ENCODE measurements at regions not wholly inside any gene's neighbourhood (a gene's known extent, or its start where the extent isn't known, plus 50 kb on each side); places are given as distances from the start of the nearest gene placed in this dataset.

DNA sequence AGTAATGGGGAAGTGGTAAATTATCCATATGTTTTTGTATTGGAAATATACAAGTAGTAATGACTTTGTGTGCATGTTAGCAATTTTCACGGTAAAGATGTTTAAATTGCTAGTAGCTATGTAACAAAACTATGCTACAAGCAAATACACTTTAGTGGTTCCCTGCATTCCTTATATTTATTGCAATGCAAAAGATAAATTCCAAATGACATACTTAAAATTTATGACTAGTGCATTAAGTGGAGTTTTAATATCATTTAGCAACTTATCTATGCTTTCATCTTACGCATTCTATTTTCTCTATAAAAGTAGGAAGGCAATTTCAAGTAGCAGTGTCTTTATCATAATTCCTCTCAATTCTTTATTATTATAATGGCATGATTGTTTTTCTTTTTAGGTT, 482.8 kb downstream of the SLITRK5 start:
- Histone ChIP-seq H3K9me3 (ENCODE audit: insufficient read depth, low read depth, low read length) (peaks cover 8% of the 10 kb centered on the region; the same call in 1 of the 2 replicates), H3K27me3 (ENCODE audit: insufficient read depth, low read length) (no peaks in the 10 kb centered on the region)

DNA sequence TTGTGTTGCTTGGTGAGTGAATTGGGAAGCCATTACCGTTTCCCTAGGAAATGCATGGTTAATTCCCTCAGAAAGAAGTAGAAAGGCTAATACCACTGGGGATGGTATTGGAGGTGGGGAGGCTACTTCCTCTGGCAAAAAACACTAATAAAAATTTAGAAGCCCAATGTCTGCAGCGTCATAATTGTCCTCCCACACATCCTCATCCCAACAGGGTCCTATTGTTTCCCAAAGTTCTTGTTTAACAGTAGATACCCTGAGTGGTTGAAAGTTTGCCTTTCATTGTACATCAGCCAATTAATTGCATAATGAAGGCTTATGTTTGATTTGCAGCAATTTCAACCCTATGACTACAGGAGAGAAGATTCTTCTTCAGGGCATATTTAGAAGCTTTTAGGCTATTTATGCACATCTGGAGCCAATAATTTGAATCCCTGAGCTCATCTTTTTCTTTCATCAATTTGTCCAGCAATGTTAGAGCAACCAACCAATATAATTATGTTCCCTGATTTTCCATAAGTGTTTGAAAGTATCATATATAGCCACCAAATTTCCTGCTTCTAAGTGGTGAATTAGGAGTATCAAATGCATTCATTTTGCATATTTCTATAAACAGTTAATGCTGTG, 491.0 kb downstream of the SLITRK5 start:
- Histone ChIP-seq H3K4me1 (ENCODE audit: insufficient read depth, low read length) (no peaks in the 10 kb centered on the region), H3K27ac (ENCODE audit: low read length) (no peak overlapping the region), H3K36me3 (ENCODE audit: insufficient read depth, low read depth, low read length) (no peaks in the 10 kb centered on the region), H3K9ac (ENCODE audit: low read depth, low read length) (no peak overlapping the region), H3K4me3 (ENCODE audit: low read length) (no peak overlapping the region), H3K9me3 (ENCODE audit: insufficient read depth, low read depth, low read length) (no peaks in the 10 kb centered on the region), H3K27me3 (ENCODE audit: insufficient read depth, low read length) (no peaks in the 10 kb centered on the region)

More for the DNA sequence above, 482.8 kb downstream of the SLITRK5 start:
- H3K4me1 ChIP-seq (ENCODE audit: insufficient read depth, low read length): no peaks in the 10 kb centered on the region
- no peaks in the 10 kb centered on the region for H3K36me3 ChIP-seq (ENCODE audit: insufficient read depth, low read depth, low read length)
- H3K9ac ChIP-seq (ENCODE audit: low read depth, low read length): no peak overlapping the region
- no peak overlapping the region for H3K27ac ChIP-seq (ENCODE audit: low read length)
- H3K4me3 ChIP-seq (ENCODE audit: low read length): no peak overlapping the region

DNA sequence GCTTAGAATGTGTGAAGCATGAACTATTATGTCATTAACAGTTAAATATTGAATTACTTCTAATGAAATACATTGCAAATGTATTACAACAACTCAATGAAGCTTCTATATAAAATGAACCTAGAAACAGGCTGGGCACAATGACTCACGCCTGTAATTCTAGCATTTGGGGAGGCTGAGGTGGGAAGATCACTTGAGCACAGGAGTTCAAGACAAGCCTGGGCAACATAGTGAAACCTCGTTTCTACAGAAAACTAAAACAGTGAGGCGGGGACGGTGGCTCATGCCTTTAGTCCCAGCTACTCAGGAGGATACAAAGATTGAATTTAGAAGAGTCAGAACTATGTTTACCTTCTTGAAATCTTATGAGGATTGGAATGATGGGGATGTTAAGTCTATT, 505.1 kb downstream of the SLITRK5 start:
- no peaks in the 10 kb centered on the region for H3K9me3 ChIP-seq (ENCODE audit: insufficient read depth, low read depth, low read length)
- H3K9ac ChIP-seq (ENCODE audit: low read depth, low read length): no peak overlapping the region
- H3K36me3 ChIP-seq (ENCODE audit: insufficient read depth, low read depth, low read length): no peaks in the 10 kb centered on the region
- H3K4me3 ChIP-seq (ENCODE audit: low read length): no peak overlapping the region
- H3K4me1 ChIP-seq (ENCODE audit: insufficient read depth, low read length): no peaks in the 10 kb centered on the region
- H3K27me3 ChIP-seq (ENCODE audit: insufficient read depth, low read length): no peaks in the 10 kb centered on the region
- H3K27ac ChIP-seq (ENCODE audit: low read length): no peak overlapping the region

DNA sequence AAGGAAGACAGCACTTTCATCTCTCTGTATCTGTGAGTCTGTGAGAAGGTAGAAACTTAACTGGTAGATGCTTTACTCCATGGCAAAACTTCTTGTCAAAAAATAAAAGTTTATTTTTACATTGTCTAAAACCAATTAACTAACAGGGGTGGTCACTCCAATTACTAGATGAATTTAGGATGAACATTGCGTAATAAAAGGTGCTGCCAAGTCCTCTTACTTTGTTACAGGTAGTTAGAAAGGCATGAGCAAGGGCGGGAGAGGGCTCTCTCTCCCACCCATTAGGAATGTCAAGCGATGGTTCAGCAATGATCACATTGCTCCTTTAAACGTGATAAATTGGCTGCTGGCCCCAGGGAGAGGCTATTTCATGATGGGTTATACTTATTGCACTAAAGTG, 512.3 kb downstream of the SLITRK5 start:
- no peak overlapping the region for H3K27ac ChIP-seq (ENCODE audit: low read length)
- H3K4me3 ChIP-seq (ENCODE audit: low read length): no peak overlapping the region
- H3K36me3 ChIP-seq (ENCODE audit: insufficient read depth, low read depth, low read length): no peaks in the 10 kb centered on the region
- H3K4me1 ChIP-seq (ENCODE audit: insufficient read depth, low read length): no peaks in the 10 kb centered on the region
- H3K27me3 ChIP-seq (ENCODE audit: insufficient read depth, low read length): no peaks in the 10 kb centered on the region
- H3K9ac ChIP-seq (ENCODE audit: low read depth, low read length): no peak overlapping the region
- H3K9me3 ChIP-seq (ENCODE audit: insufficient read depth, low read depth, low read length): no peaks in the 10 kb centered on the region

DNA sequence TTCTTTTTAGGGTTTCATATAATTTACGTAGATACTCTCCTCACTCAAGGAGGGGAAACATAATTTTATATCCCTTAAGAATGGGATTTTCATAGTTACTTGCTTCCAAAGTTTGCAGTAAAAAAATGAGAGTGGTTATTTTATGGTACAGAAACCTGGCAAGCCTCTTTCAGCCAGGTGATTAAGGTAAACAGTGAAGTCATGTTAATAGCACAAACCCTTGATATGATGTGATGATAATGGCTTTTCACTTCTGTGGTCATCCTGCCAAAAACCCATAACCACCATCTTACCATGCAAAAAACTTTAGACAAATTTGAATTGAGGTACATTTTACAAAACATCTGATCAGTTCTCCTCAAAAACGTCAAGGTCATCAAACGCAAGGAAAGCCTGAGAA, 517.8 kb downstream of the SLITRK5 start:
- Histone ChIP-seq H3K27me3 (ENCODE audit: insufficient read depth, low read length) (no peaks in the 10 kb centered on the region), H3K4me3 (ENCODE audit: low read length) (no peak overlapping the region), H3K9me3 (ENCODE audit: insufficient read depth, low read depth, low read length) (no peaks in the 10 kb centered on the region), H3K9ac (ENCODE audit: low read depth, low read length) (no peak overlapping the region), H3K27ac (ENCODE audit: low read length) (no peak overlapping the region), H3K4me1 (ENCODE audit: insufficient read depth, low read length) (no peaks in the 10 kb centered on the region), H3K36me3 (ENCODE audit: insufficient read depth, low read depth, low read length) (no peaks in the 10 kb centered on the region)

DNA sequence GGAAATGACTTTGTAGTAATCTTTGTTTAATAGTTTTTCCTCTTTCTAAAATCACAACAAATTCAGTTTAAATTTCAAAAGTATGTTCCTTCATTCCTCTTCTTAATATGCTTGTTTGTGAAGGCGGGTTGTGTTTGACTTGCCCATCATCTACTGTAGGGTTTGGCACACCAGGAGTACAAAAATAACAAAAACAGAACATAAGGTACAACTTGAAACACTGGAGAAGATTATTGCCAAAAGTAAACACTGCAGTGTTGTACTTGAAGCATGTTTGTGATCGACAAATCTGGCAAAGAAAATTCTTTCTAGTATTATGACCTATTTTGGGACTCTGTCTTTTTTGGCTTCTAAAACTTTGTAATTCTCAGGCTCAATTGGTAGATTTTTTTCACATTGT, 518.6 kb downstream of the SLITRK5 start:
- no peaks in the 10 kb centered on the region for H3K9me3 ChIP-seq (ENCODE audit: insufficient read depth, low read depth, low read length)
- H3K27ac ChIP-seq (ENCODE audit: low read length): no peak overlapping the region
- no peaks in the 10 kb centered on the region for H3K4me1 ChIP-seq (ENCODE audit: insufficient read depth, low read length)
- no peaks in the 10 kb centered on the region for H3K27me3 ChIP-seq (ENCODE audit: insufficient read depth, low read length)
- H3K4me3 ChIP-seq (ENCODE audit: low read length): no peak overlapping the region
- H3K36me3 ChIP-seq (ENCODE audit: insufficient read depth, low read depth, low read length): no peaks in the 10 kb centered on the region
- no peak overlapping the region for H3K9ac ChIP-seq (ENCODE audit: low read depth, low read length)

DNA sequence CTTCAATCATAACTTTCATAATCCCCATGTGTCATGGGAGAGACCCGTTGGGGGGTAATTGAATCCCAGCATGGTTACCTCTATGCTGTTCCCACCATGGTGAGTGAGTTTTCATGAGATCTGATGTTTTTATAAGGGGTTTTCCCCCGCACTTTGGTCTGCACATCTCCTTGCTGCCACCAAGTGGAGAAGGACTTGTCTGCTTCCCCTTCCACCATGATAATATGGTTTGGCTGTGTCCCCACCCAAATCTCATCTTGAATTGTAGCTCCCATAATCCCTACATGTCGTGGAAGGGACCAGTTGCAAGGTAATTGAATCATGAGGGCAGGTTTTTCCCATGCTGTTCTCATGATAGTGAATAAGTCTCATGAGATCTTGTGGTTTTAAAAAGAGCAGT, 524.9 kb downstream of the SLITRK5 start:
- no peaks in the 10 kb centered on the region for H3K36me3 ChIP-seq (ENCODE audit: insufficient read depth, low read depth, low read length)
- no peak overlapping the region for H3K4me3 ChIP-seq (ENCODE audit: low read length)
- H3K9me3 ChIP-seq (ENCODE audit: insufficient read depth, low read depth, low read length): peaks cover 8% of the 10 kb centered on the region
- no peak overlapping the region for H3K9ac ChIP-seq (ENCODE audit: low read depth, low read length)
- no peaks in the 10 kb centered on the region for H3K4me1 ChIP-seq (ENCODE audit: insufficient read depth, low read length)
- no peak overlapping the region for H3K27ac ChIP-seq (ENCODE audit: low read length)
- H3K27me3 ChIP-seq (ENCODE audit: insufficient read depth, low read length): no peaks in the 10 kb centered on the region

DNA sequence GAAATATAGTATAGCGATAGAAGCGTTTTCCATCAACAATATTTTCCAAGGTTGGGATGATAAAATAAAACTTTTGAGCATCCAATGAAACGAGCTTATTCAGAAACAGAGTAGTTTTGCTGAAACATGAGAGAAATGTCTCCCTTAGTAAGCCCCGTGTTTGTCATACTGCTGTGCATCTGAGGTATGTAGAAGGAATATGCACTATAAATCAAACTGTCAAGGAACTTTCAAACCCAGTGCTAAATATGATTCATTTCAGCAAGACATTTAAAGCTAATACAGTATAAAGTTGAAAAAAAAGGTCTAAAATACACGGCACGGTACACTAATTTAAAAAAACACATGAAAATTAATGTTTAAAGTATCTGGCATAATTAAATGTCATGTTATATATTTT, 546.2 kb downstream of the SLITRK5 start:
- no peaks in the 10 kb centered on the region for H3K36me3 ChIP-seq (ENCODE audit: insufficient read depth, low read depth, low read length)
- H3K27ac ChIP-seq (ENCODE audit: low read length): no peak overlapping the region
- no peak overlapping the region for H3K9ac ChIP-seq (ENCODE audit: low read depth, low read length)
- H3K4me3 ChIP-seq (ENCODE audit: low read length): no peak overlapping the region
- H3K9me3 ChIP-seq (ENCODE audit: insufficient read depth, low read depth, low read length): no peaks in the 10 kb centered on the region
- no peaks in the 10 kb centered on the region for H3K27me3 ChIP-seq (ENCODE audit: insufficient read depth, low read length)
- H3K4me1 ChIP-seq (ENCODE audit: insufficient read depth, low read length): no peaks in the 10 kb centered on the region

DNA sequence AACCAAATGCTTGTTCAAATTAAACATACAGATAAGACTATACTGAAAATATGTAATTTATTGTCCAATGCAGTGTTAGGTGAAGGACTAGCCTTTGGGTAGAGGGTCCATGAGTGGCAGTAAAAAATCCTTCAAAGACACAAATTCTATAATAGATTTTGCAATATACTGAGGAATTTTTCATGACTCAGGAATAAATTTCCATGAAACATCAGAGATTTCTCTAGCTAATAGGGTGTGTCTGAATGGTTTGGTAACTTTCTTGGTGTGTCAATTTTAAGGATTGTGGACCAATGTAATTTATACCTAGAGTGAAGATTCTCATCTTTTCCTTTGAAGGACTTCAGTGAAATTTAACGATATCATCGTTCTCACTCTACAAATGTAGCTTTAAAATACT, 546.7 kb downstream of the SLITRK5 start:
- Histone ChIP-seq H3K36me3 (ENCODE audit: insufficient read depth, low read depth, low read length) (no peaks in the 10 kb centered on the region), H3K9ac (ENCODE audit: low read depth, low read length) (no peak overlapping the region), H3K4me1 (ENCODE audit: insufficient read depth, low read length) (no peaks in the 10 kb centered on the region), H3K27ac (ENCODE audit: low read length) (no peak overlapping the region), H3K9me3 (ENCODE audit: insufficient read depth, low read depth, low read length) (no peaks in the 10 kb centered on the region), H3K4me3 (ENCODE audit: low read length) (no peak overlapping the region), H3K27me3 (ENCODE audit: insufficient read depth, low read length) (no peaks in the 10 kb centered on the region)

DNA sequence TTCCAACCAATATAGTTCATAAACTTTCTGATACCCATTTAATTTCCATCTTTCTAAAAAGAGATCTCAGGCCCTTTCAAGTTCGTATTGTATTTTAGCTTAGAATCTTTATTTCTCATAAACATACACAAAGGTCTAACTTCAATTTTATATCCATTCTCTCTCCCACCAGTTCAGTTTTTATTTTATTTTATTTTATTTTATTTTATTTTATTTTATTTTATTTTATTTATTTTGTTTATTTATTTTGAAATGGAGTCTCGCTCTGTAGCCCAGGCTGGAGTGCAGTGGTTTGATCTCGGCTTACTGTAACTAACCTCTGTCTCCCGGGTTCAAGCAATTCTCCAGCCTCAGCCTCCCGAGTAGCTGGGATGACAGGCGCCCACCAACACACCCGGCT, 552.8 kb downstream of the SLITRK5 start:
- no peaks in the 10 kb centered on the region for H3K27me3 ChIP-seq (ENCODE audit: insufficient read depth, low read length)
- no peak overlapping the region for H3K27ac ChIP-seq (ENCODE audit: low read length)
- H3K36me3 ChIP-seq (ENCODE audit: insufficient read depth, low read depth, low read length): no peaks in the 10 kb centered on the region
- H3K9me3 ChIP-seq (ENCODE audit: insufficient read depth, low read depth, low read length): no peaks in the 10 kb centered on the region
- no peak overlapping the region for H3K9ac ChIP-seq (ENCODE audit: low read depth, low read length)
- H3K4me1 ChIP-seq (ENCODE audit: insufficient read depth, low read length): no peaks in the 10 kb centered on the region
- H3K4me3 ChIP-seq (ENCODE audit: low read length): no peak overlapping the region

DNA sequence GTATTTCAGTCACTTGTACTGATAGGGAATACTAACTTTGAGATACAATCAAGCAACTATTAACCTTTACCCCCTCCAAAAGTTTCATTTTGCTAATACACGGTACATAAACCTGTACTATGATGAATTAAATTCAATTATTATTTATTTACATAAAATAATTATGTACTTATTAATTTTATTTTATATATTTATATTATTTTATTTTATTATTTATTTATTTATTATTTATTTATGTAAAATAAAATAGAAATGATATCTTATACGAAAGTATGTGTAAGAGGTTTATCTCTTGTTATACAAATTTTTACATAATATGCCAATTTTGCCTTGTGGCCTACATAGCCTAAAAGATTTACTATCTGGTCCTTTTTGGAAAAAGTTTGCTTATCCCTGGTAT, 564.3 kb downstream of the SLITRK5 start:
- H3K9ac ChIP-seq (ENCODE audit: low read depth, low read length): no peak overlapping the region
- H3K4me3 ChIP-seq (ENCODE audit: low read length): no peak overlapping the region
- H3K4me1 ChIP-seq (ENCODE audit: insufficient read depth, low read length): no peaks in the 10 kb centered on the region
- no peak overlapping the region for H3K27ac ChIP-seq (ENCODE audit: low read length)
- H3K9me3 ChIP-seq (ENCODE audit: insufficient read depth, low read depth, low read length): no peaks in the 10 kb centered on the region
- no peaks in the 10 kb centered on the region for H3K27me3 ChIP-seq (ENCODE audit: insufficient read depth, low read length)
- H3K36me3 ChIP-seq (ENCODE audit: insufficient read depth, low read depth, low read length): no peaks in the 10 kb centered on the region

DNA sequence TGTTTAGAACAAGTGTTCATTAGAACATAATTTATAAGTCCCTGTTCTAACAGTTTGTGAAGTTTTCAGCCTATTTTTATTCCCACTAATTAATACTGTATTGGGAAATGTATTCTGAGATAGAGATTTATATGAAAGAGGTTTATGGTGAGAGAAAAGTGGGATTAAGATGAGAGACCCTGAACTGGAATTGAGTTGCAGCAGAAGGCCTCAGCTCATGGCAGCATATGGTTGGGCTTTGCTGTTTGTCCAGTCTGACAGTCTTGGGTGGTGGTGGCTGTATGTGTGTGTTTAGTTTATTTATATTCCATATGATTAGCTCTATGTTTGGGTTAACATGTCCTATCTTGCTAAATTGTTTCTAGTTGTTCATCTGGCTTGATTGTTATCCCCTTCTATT, 575.1 kb downstream of the SLITRK5 start:
- Histone ChIP-seq H3K27ac (ENCODE audit: low read length) (no peak overlapping the region), H3K4me3 (ENCODE audit: low read length) (no peak overlapping the region), H3K36me3 (ENCODE audit: insufficient read depth, low read depth, low read length) (no peaks in the 10 kb centered on the region), H3K4me1 (ENCODE audit: insufficient read depth, low read length) (peaks cover 4% of the 10 kb centered on the region), H3K27me3 (ENCODE audit: insufficient read depth, low read length) (no peaks in the 10 kb centered on the region), H3K9me3 (ENCODE audit: insufficient read depth, low read depth, low read length) (no peaks in the 10 kb centered on the region), H3K9ac (ENCODE audit: low read depth, low read length) (no peak overlapping the region)
